ENCODE measurements at regions not wholly inside any gene's neighbourhood (a gene's known extent, or its start where the extent isn't known, plus 50 kb on each side); places are given as distances from the start of the nearest gene placed in this dataset.

GRCh38 chr10:4902571-4903011, 60.6 kb upstream of the AKR1C1 start:
- TF ChIP-seq CTCF (conservative IDR thresholded peaks at IDR 0.05; ENCODE audit: low read depth in 2 of 2) (no peak), JUNB (IDR thresholded peaks at IDR 0.05; ENCODE audit: unreplicated experiment) (no peak), EZH2 (IDR thresholded peaks at IDR 0.05; ENCODE audit: low read depth, unreplicated experiment) (no peak), ZNF114 (CRISPR knock-in tag; IDR thresholded peaks at IDR 0.05) (no peak), POLR2AphosphoS5 (IDR thresholded peaks at IDR 0.05; ENCODE audit: low read depth) (no peak), EZH2phosphoT487 (IDR thresholded peaks at IDR 0.05; ENCODE audit: unreplicated experiment) (no peak), CREB1 (CRISPR knock-in tag; IDR thresholded peaks at IDR 0.05; ENCODE audit: low read depth) (no peak), STAT1 (IDR thresholded peaks at IDR 0.05; ENCODE audit: unreplicated experiment) (no peak), NANOG (IDR thresholded peaks at IDR 0.05; ENCODE audit: borderline replicate concordance) (no peak), ZNF331 (CRISPR knock-in tag; IDR thresholded peaks at IDR 0.05; ENCODE audit: low read depth) (no peak)
- TF ChIP-seq, protein P1, sequence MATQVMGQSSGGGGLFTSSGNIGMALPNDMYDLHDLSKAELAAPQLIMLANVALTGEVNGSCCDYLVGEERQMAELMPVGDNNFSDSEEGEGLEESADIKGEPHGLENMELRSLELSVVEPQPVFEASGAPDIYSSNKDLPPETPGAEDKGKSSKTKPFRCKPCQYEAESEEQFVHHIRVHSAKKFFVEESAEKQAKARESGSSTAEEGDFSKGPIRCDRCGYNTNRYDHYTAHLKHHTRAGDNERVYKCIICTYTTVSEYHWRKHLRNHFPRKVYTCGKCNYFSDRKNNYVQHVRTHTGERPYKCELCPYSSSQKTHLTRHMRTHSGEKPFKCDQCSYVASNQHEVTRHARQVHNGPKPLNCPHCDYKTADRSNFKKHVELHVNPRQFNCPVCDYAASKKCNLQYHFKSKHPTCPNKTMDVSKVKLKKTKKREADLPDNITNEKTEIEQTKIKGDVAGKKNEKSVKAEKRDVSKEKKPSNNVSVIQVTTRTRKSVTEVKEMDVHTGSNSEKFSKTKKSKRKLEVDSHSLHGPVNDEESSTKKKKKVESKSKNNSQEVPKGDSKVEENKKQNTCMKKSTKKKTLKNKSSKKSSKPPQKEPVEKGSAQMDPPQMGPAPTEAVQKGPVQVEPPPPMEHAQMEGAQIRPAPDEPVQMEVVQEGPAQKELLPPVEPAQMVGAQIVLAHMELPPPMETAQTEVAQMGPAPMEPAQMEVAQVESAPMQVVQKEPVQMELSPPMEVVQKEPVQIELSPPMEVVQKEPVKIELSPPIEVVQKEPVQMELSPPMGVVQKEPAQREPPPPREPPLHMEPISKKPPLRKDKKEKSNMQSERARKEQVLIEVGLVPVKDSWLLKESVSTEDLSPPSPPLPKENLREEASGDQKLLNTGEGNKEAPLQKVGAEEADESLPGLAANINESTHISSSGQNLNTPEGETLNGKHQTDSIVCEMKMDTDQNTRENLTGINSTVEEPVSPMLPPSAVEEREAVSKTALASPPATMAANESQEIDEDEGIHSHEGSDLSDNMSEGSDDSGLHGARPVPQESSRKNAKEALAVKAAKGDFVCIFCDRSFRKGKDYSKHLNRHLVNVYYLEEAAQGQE (IDR thresholded peaks at IDR 0.05; ENCODE audit: unreplicated experiment), result no peak
- TF ChIP-seq, protein P2, sequence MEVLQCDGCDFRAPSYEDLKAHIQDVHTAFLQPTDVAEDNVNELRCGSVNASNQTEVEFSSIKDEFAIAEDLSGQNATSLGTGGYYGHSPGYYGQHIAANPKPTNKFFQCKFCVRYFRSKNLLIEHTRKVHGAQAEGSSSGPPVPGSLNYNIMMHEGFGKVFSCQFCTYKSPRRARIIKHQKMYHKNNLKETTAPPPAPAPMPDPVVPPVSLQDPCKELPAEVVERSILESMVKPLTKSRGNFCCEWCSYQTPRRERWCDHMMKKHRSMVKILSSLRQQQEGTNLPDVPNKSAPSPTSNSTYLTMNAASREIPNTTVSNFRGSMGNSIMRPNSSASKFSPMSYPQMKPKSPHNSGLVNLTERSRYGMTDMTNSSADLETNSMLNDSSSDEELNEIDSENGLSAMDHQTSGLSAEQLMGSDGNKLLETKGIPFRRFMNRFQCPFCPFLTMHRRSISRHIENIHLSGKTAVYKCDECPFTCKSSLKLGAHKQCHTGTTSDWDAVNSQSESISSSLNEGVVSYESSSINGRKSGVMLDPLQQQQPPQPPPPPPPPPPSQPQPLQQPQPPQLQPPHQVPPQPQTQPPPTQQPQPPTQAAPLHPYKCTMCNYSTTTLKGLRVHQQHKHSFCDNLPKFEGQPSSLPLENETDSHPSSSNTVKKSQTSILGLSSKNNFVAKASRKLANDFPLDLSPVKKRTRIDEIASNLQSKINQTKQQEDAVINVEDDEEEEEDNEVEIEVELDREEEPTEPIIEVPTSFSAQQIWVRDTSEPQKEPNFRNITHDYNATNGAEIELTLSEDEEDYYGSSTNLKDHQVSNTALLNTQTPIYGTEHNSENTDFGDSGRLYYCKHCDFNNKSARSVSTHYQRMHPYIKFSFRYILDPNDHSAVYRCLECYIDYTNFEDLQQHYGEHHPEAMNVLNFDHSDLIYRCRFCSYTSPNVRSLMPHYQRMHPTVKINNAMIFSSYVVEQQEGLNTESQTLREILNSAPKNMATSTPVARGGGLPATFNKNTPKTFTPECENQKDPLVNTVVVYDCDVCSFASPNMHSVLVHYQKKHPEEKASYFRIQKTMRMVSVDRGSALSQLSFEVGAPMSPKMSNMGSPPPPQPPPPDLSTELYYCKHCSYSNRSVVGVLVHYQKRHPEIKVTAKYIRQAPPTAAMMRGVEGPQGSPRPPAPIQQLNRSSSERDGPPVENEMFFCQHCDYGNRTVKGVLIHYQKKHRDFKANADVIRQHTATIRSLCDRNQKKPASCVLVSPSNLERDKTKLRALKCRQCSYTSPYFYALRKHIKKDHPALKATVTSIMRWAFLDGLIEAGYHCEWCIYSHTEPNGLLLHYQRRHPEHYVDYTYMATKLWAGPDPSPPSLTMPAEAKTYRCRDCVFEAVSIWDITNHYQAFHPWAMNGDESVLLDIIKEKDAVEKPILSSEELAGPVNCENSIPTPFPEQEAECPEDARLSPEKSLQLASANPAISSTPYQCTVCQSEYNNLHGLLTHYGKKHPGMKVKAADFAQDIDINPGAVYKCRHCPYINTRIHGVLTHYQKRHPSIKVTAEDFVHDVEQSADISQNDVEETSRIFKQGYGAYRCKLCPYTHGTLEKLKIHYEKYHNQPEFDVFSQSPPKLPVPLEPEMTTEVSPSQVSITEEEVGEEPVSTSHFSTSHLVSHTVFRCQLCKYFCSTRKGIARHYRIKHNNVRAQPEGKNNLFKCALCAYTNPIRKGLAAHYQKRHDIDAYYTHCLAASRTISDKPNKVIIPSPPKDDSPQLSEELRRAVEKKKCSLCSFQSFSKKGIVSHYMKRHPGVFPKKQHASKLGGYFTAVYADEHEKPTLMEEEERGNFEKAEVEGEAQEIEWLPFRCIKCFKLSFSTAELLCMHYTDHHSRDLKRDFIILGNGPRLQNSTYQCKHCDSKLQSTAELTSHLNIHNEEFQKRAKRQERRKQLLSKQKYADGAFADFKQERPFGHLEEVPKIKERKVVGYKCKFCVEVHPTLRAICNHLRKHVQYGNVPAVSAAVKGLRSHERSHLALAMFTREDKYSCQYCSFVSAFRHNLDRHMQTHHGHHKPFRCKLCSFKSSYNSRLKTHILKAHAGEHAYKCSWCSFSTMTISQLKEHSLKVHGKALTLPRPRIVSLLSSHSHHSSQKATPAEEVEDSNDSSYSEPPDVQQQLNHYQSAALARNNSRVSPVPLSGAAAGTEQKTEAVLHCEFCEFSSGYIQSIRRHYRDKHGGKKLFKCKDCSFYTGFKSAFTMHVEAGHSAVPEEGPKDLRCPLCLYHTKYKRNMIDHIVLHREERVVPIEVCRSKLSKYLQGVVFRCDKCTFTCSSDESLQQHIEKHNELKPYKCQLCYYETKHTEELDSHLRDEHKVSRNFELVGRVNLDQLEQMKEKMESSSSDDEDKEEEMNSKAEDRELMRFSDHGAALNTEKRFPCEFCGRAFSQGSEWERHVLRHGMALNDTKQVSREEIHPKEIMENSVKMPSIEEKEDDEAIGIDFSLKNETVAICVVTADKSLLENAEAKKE (CRISPR knock-in tag; IDR thresholded peaks at IDR 0.05), result no peak
- TF ChIP-seq, protein P3, sequence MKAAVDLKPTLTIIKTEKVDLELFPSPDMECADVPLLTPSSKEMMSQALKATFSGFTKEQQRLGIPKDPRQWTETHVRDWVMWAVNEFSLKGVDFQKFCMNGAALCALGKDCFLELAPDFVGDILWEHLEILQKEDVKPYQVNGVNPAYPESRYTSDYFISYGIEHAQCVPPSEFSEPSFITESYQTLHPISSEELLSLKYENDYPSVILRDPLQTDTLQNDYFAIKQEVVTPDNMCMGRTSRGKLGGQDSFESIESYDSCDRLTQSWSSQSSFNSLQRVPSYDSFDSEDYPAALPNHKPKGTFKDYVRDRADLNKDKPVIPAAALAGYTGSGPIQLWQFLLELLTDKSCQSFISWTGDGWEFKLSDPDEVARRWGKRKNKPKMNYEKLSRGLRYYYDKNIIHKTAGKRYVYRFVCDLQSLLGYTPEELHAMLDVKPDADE (IDR thresholded peaks at IDR 0.05), result no peak

Measured in GM23338 (cell line).